22Rv1 (cell line): ENCODE measurements at regions not wholly inside any gene's neighbourhood (a gene's known extent, or its start where the extent isn't known, plus 50 kb on each side); places are given as distances from the start of the nearest gene placed in this dataset.

Source experiments
- CTCF ChIP-seq: fragments of 450-650 bp; IDR thresholded peaks from 2 replicates; pipeline ENCODE4 v1.5.1; 2017; ENCODE audit warnings: mild to moderate bottlenecking
- ZFX ChIP-seq: fragments of 450-650 bp; IDR thresholded peaks from 2 replicates; pipeline ENCODE4 v1.6.1; 2017; ENCODE audit warnings: antibody characterized with exemption, borderline replicate concordance

- no peak for TF ChIP-seq CTCF
- TF ChIP-seq ZFX = no peak
Observed at GRCh38 chr17:79205688-79206205, 131.1 kb downstream of the ENGASE start.
